ENCODE measurements at regions not wholly inside any gene's neighbourhood (a gene's known extent, or its start where the extent isn't known, plus 50 kb on each side); places are given as distances from the start of the nearest gene placed in this dataset.

DNA sequence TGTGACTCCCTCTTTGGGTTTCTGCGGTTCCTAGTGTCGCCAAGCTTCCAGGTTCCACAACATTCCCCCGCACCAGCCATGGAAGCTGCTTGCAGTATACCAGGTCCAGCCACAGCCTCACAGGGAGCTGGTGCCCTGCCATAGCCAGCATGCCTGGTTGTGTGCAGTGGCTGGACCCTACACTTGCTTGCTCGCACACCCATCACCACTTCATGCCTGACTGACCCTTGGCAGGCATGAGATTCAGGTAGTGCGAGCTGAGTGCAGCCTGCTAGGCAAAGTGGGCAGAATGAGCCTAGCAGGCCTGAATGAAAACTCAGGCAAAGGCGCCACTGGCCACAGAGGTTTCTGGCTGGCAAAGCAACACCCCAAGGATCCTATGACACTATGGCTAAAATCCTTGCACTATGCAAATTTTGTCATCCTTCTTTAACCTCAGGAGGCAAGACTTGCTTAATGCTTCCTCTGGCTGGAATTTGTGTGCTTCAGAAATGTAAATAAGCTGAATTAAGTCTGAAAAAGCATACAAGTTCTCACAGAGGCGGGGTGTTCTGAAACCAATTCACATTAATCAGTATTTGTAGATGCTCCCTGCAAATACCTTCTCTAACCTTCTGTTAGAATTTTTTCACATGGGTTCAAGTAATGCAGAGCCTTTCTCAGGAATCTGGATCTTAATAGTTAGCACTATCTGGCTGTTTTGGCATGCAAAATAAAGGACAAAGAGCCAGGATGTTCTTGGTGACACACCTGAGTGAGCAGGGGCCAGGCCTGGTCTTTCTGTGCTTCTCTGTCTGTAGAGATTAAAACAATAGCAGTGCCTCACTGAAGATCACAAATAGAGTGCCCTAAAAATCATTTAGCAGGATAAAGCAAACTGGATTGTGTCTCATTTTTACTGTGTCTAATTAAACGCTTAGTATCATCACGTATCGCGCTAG lies 256.9 kb downstream of the GPATCH2 start:
- no peak for DNase-seq (ENCODE audit: low read depth in 2 of 2)

GRCh38 chr1:217372049-217372970 lies 258.6 kb downstream of the GPATCH2 start:
- DNase-seq (ENCODE audit: low read depth in 2 of 2), result no peak

DNA sequence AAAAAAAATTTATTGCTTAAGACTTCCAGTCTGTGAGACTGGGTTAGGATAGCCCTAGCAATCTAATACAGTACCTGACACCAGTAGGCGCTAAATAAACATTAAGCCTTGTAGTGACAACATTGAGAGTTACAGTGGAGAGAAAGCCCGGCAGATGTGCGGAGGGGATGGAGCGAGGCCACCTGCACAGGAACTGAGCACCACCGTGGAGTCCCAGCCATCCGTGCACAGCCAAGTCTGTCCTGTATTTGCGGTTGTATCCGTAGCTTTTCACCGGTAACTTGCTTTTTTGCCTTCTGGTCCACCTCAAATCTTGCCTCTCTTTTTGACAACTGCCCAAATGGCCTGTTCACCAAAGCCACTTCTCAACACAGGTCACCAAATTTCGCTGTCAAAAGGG lies 260.1 kb downstream of the GPATCH2 start:
- DNase-seq (ENCODE audit: low read depth in 2 of 2), result no peak

DNA sequence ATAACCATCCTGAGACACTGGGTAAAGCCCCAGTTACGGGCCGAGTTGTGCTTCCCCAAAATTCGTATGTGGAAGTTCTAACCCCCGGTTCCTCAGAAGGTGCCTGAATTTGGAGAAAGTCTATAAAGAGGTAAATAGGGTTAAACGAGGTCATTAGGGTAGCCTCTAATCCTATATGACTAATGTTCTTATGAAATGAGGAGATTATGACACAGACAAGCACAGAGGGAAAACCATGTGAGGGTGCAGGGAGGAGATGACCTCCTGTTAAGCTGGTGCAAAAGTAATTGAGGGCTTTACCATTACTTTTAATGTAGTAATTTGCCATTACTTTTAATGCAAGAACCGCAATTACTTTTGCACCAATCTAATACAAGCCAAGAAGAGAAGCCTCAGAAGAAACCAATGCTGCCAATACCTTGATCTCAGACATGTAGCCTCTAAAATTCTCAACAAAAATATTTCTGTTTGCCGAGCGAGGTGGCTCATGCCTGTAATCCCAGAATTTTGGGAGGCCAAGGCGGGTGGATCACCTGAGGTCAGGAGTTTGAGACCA lies 260.8 kb downstream of the GPATCH2 start:
- no peak for DNase-seq (ENCODE audit: low read depth in 2 of 2)

DNA sequence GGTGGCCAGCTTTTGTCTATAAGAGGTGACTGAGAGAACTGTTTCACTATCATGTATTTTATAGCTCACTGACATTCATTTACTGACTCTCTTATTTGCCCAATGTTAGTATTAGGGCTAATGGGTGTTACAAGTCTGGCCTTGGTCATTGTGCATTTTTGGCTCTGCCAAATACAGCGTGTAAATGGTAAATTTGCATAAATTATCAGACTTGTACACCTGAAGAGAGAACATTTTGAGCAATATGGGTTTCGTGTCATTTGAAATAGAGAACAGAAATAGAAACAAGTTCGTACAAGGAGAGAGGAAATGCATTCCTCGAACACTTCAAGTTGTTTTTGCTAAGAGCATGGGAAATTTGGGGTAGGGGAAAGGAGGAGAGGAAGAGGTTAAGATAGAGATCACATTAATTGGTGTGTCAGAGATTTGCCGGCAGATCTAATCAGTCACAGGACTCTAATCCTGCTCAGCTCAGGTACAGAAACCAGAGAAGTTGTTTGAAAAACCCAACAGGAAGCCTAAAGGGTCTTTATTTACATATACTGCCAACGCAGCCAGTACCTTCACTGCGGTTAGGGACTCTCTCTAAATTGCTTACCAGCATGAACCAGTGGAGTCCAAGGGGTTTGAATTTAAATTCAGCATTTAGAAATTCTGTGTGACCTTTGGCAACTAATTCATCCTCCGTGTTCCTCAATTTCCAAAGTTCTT lies 261.5 kb downstream of the GPATCH2 start:
- no peak for DNase-seq (ENCODE audit: low read depth in 2 of 2)

- DNase-seq (ENCODE audit: low read depth in 2 of 2), result no peak
Measured at GRCh38 chr1:217364220-217364619, 266.7 kb downstream of the GPATCH2 start.

- DNase-seq (ENCODE audit: low read depth in 2 of 2), result no peak
Measured at GRCh38 chr1:217363319-217363718, 267.6 kb downstream of the GPATCH2 start.

DNA sequence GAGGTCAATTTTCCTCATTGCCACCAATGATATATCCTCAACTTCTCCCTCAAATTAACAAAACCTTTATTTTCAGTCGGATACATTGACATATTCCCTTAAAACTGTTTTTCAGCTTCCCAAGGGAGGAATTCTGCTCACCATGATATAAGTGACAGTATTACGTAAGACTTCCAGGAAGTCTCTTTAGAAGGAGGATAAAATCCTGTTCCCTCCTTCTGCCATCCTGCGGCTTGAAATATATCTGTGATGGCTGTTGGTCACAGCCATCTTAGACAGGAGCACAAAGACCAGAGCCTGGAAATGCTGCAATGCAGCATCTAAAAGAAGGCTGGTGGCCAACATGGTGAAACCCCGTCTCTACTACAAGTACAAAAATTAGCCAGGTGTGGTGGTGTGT lies 270.4 kb downstream of the GPATCH2 start:
- DNase-seq (ENCODE audit: low read depth in 2 of 2), result no peak

- no peak for DNase-seq (ENCODE audit: low read depth in 2 of 2)
Measured at GRCh38 chr1:217354895-217355294, 276.0 kb downstream of the GPATCH2 start.

GRCh38 chr1:217348960-217349664 lies 281.8 kb downstream of the GPATCH2 start:
- no peak for DNase-seq (ENCODE audit: low read depth in 2 of 2)

- no peak for DNase-seq (ENCODE audit: low read depth in 2 of 2)
Measured at GRCh38 chr1:217344712-217345111, 286.2 kb downstream of the GPATCH2 start.

DNA sequence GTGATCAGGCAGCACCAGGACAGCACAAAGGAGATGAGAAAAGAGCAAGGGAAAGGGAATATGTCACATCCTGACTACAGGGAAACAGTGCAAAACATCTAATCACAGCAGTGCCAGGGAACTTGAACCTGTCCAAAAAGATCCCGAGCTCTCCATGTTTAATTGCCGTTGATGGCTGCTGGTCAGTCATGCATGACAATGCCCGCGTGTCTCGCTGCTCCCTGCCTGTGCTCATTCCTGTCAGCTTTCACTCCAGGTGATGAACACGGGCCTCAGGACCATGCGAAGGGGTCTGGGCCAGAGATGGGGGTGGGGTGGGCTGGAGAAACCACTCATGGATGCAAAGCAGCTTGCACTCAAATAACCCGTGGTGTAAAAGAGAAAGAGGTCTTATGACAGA lies 287.0 kb downstream of the GPATCH2 start:
- DNase-seq (ENCODE audit: low read depth in 2 of 2), result no peak

- no peak for DNase-seq (ENCODE audit: low read depth in 2 of 2)
Measured at GRCh38 chr1:217342105-217342504, 288.8 kb downstream of the GPATCH2 start.

GRCh38 chr1:217336724-217337123 lies 294.2 kb downstream of the GPATCH2 start:
- no peak for DNase-seq (ENCODE audit: low read depth in 2 of 2)

GRCh38 chr1:217333939-217334338 lies 297.0 kb downstream of the GPATCH2 start:
- no peak for DNase-seq (ENCODE audit: low read depth in 2 of 2)

DNA sequence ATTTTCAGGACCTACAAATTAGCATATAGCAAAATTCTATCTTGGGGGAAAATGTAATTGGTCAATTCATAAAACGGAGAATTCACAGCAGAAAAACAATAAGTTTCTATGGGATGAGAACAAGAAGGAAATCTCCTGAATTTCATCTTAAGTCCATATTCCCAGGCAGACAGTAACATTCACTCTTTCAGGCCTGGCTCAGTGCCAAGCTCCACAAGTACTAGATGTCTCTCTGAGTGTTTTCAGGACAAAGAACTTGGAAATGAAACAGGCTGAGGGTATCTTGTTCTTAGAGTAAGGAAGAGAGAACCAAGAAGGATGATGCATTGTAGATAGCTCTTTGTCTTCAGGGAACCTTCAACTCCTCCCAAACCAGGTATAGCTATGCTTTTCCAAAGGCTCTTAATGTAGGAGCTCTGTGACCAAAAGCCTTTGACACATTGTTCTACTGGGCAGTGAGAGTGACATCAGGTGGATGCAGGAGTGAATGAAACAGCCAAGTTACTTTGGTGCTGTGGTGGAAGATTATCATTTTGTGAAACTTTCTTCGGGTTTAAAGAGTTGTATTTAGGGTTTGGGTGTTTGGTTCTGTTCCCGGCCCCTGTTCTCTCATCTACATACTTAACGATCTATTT lies 298.3 kb downstream of the GPATCH2 start:
- no peak for DNase-seq (ENCODE audit: low read depth in 2 of 2)

- DNase-seq (ENCODE audit: low read depth in 2 of 2), result no peak
Measured at GRCh38 chr1:217331698-217332097, 299.2 kb downstream of the GPATCH2 start.

GRCh38 chr1:217327901-217328300 lies 303.0 kb downstream of the GPATCH2 start:
- DNase-seq (ENCODE audit: low read depth in 2 of 2), result no peak

- DNase-seq (ENCODE audit: low read depth in 2 of 2), result no peak
Measured at GRCh38 chr1:217322834-217323233, 308.1 kb downstream of the GPATCH2 start.

DNA sequence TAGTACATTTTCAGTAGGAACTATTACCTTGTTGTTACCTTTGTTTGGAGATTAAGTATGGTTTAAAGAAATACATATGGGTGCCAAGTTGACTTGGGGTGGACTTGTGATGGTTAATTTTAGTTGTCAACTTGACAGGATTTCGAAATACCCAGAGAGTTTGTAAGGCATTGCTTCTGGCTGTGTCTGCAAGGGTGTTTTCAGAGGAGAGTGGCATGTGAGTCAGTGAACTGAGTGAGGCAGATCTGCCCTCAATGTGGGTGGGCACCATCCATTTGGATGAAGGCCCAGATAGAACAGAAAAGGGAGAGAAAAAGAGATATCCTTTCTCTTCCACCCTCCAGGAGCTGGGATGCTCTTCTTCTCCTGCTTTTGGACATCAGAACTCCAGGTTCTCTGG lies 315.5 kb downstream of the GPATCH2 start:
- DNase-seq (ENCODE audit: low read depth in 2 of 2), result no peak
